LNCaP clone FGC (cell line): ENCODE measurements at regions not wholly inside any gene's neighbourhood (a gene's known extent, or its start where the extent isn't known, plus 50 kb on each side); places are given as distances from the start of the nearest gene placed in this dataset.

Experiments used
- DNase-seq: peaks from one replicate; pipeline ENCODE4 v3.0.0-alpha.2; 2011; ENCODE audit warnings: low read depth
- H3K4me3 ChIP-seq: 2 replicates; pipeline ENCODE4 v1.5.1; 2011; ENCODE audit warnings: mild to moderate bottlenecking, low read depth, low read length, control low read depth
- TF ChIP-seq, protein P1 (sequence below): IDR thresholded peaks from 2 replicates; pipeline ENCODE4 v1.5.1; 2012; ENCODE audit warnings: mild to moderate bottlenecking; ENCODE audit not compliant: control insufficient read depth, insufficient read depth; ENCODE audit errors: extremely low read depth

DNA sequence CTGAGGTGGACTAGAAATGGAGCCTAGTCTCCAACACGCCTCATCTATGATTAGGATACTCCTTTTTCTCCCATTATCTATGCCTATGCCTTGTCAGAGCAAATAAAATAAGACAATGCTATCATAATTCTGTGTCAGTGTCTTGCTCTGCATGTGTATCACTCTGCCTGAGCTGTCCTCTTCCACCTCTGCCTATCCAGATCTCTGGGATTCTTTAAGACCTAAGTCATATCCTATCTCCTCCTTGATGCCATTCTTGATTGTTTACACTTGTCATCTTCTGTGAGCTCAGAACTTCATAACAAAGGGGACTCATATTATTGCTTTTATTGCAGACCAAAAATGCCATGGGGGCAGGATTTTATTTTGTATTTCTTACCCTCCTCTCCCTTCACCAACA lies 351.2 kb upstream of the C9orf72 start:
- no peak overlapping the region for H3K4me3 ChIP-seq
- DNase-seq: no peak
- TF ChIP-seq, protein P1, sequence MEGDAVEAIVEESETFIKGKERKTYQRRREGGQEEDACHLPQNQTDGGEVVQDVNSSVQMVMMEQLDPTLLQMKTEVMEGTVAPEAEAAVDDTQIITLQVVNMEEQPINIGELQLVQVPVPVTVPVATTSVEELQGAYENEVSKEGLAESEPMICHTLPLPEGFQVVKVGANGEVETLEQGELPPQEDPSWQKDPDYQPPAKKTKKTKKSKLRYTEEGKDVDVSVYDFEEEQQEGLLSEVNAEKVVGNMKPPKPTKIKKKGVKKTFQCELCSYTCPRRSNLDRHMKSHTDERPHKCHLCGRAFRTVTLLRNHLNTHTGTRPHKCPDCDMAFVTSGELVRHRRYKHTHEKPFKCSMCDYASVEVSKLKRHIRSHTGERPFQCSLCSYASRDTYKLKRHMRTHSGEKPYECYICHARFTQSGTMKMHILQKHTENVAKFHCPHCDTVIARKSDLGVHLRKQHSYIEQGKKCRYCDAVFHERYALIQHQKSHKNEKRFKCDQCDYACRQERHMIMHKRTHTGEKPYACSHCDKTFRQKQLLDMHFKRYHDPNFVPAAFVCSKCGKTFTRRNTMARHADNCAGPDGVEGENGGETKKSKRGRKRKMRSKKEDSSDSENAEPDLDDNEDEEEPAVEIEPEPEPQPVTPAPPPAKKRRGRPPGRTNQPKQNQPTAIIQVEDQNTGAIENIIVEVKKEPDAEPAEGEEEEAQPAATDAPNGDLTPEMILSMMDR: no peak

DNA sequence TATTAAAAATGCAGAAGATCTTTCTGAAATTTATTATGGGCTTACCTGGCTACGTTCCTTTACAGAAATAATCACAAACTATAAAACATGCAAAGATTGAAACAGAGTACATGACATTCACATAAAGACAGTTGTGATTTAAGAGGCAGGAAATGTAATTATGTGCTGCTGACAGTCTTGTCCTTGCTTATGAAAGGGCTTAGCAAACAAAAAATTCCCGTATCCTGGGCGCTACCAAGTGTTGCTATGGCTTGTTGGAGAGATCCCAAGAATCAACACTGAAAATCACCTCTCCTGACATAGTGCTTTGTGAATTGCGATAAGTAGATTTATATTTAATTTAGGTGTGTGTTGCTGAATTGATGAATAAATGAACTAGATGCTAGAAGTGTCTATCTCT lies 352.5 kb upstream of the C9orf72 start:
- TF ChIP-seq, protein P1: no peak
- no peak for DNase-seq
- no peak overlapping the region for H3K4me3 ChIP-seq

DNA sequence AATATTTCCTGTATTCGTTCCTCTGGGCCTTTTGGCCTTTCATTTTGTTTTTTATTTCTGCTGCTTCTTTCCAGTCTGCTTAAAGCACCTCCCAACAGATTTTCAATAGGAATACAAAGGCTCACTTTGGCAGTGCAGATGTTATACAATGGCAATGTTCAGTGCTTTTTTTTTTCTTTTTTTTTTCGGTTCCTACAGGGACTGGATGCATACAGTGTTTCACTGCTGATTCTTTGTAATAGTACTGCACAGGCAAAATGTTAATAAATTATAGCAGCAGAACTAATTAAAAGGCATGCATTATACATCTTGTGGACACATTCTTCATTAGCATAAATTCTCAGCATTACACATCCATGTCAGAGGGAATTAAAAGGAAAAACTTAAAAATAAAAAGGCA lies 356.6 kb upstream of the C9orf72 start:
- no peak for DNase-seq
- TF ChIP-seq, protein P1: no peak
- H3K4me3 ChIP-seq: no peak overlapping the region

GRCh38 chr9:27933210-27934025 lies 360.1 kb upstream of the C9orf72 start:
- no peak overlapping the region for H3K4me3 ChIP-seq
- TF ChIP-seq, protein P1: no peak
- DNase-seq: no peak

DNA sequence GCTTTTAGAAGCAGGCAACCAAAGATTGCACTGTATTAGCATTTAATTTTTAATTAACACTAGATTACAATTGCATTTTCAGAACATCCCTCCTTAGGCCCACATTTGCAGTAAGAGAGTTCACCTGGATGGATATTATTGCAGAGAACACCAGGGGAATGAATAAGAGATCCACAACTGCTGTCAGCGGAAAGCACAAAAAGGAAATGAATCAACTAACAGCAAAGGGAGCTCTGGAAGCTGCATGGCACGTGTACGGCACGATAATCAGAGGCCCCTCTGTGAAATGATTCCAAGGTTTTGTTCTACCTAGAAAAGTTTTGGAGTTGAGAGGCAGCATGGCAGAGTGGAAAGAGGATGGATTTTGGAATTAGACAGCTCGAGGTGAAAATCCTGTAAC lies 361.2 kb upstream of the C9orf72 start:
- H3K4me3 ChIP-seq: no peak overlapping the region
- no peak for DNase-seq
- TF ChIP-seq, protein P1: no peak

GRCh38 chr9:27939186-27939585 lies 365.9 kb upstream of the C9orf72 start:
- no peak for DNase-seq
- TF ChIP-seq, protein P1: no peak

DNA sequence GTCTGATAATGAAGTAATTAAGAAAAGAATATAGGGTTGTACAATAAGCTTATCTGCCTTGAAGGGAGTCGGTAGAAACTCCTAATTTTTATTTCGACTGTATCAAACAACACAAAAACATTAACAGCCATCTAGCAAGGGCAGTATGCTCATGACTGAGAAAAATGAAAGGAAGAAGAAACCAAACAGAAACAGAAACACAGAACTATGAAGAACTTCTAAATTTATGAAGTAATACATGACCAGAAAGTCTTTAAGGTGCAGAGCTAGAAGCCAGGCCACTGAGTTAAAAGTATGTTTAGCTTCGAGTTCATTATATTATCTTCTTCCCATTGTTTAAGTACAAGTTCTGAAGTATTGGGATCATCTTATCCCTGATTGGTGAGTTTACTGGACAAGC lies 367.3 kb upstream of the C9orf72 start:
- DNase-seq: no peak
- H3K4me3 ChIP-seq: no peak overlapping the region
- TF ChIP-seq, protein P1: no peak

More at GRCh38 chr9:27939186-27939585, 365.9 kb upstream of the C9orf72 start:
- H3K4me3 ChIP-seq: no peak overlapping the region
